GM12874 (cell line): ENCODE measurements at regions not wholly inside any gene's neighbourhood (a gene's known extent, or its start where the extent isn't known, plus 50 kb on each side); places are given as distances from the start of the nearest gene placed in this dataset.

ENCODE experiments used
- TF ChIP-seq, protein P1 (sequence below): IDR thresholded peaks from 2 replicates; pipeline ENCODE4 v1.5.1; 2011; ENCODE audit warnings: low read depth, mild to moderate bottlenecking, control low read depth, low read length, moderate library complexity; ENCODE audit not compliant: insufficient read depth

DNA sequence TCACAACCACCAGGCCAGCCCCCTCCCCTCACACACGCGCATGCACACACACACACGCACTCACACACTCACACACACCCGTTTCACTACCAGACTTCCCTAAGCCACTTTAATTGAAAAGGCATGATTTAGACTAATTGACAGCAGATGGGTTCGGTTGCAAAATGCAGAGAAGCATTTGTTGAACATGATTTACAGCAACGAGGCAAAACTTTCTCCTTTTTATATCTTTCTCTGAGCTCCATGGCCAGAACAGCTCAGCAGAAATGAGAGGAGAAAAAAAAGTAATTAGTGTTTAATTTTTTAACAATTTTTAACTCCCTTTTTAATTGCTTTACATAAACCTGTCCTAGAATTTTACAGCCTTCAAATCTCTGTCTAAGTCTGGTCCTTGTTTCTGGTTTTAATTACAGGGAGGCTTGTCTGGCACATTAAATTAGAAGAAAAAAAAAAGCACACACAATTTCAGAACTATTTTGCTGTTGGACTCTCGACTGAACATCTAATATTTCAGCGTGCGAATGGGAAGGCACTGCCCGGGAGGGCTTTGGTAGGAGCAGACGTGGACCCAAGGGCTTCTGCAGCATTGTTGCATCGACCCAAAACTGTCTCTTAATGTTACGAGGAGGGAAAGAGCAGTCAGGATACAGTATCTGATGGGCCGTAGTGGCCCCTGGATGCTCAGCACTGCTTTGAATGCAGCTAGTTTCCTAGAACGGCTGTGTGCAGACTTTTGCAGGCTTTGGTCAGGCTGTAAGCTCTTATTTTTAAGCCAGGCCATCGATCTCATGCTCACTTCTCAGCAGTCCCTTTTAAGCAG is 255.9 kb downstream of the SOX9 start:
- TF ChIP-seq, protein P1, sequence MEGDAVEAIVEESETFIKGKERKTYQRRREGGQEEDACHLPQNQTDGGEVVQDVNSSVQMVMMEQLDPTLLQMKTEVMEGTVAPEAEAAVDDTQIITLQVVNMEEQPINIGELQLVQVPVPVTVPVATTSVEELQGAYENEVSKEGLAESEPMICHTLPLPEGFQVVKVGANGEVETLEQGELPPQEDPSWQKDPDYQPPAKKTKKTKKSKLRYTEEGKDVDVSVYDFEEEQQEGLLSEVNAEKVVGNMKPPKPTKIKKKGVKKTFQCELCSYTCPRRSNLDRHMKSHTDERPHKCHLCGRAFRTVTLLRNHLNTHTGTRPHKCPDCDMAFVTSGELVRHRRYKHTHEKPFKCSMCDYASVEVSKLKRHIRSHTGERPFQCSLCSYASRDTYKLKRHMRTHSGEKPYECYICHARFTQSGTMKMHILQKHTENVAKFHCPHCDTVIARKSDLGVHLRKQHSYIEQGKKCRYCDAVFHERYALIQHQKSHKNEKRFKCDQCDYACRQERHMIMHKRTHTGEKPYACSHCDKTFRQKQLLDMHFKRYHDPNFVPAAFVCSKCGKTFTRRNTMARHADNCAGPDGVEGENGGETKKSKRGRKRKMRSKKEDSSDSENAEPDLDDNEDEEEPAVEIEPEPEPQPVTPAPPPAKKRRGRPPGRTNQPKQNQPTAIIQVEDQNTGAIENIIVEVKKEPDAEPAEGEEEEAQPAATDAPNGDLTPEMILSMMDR, result no peak

GRCh38 chr17:72378414-72379390 is 257.9 kb downstream of the SOX9 start:
- TF ChIP-seq, protein P1, result no peak

- TF ChIP-seq, protein P1, result no peak
Observed at GRCh38 chr17:72379516-72379915, 258.7 kb downstream of the SOX9 start.

DNA sequence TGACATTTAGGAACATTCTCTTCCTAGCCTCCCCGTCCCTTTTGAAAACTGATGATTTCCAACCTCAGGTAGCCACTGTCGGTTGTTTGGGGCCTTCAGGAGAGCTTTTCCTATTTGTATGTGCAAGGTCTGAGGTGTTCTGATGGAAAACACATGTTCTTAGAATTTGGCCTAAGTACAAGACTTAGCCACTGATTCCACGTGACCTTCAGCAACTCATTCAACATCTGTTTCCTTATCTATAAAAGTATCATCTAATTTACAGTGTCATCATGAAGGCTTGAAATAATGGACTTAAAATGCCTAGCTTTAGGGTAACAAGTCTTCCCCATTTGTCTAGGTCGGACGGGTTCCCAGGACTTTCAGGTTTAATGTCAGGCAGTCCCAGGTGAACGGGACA is 259.3 kb downstream of the SOX9 start:
- TF ChIP-seq, protein P1, result no peak

- TF ChIP-seq, protein P1, result no peak
Observed at GRCh38 chr17:72380737-72381136, 259.9 kb downstream of the SOX9 start.

- TF ChIP-seq, protein P1, result no peak
Observed at GRCh38 chr17:72381597-72382397, 261.0 kb downstream of the SOX9 start.
